A549 (cell line): ENCODE measurements at regions not wholly inside any gene's neighbourhood (a gene's known extent, or its start where the extent isn't known, plus 50 kb on each side); places are given as distances from the start of the nearest gene placed in this dataset.

Experiments used
- ATAC-seq, 2 experiments: fragments of 200-7000 bp in 1 of 2; fragments of >200 bp in 1 of 2; cut with Nextera tagmentation in 1 of 2; cut with Tn5 transposase in 1 of 2; 3 replicates each; pipeline versions ENCODE4 v1.8.0 to v1.9.1; 2018 to 2020; ENCODE audit warnings: mild to moderate bottlenecking in 1 of 2, moderate library complexity in 1 of 2
- CTCF ChIA-PET: fragments of 300-600 bp; sonication (Branson Sonifier 250); formaldehyde crosslinking; extraction: SDS; loops from one replicate; lab custom pipeline; 2021; ENCODE audit warnings: antibody characterized with exemption, inconsistent platforms; lab: Yijun Ruan, JAX
- POLR2A ChIA-PET: fragments of 350-600 bp; formaldehyde crosslinking; extraction: SDS; loops from one replicate; lab custom pipeline; 2021; ENCODE audit warnings: antibody characterized with exemption, inconsistent platforms; lab: Yijun Ruan, JAX
- DNase-seq, 2 experiments: peaks; one replicate each; pipeline versions ENCODE4 v3.0.0 to v3.0.0-alpha.2; 2011 to 2016; ENCODE audit warnings: low read depth in 1 of 2, low spot score in 1 of 2
- FAIRE-seq: peaks from 2 replicates; lab custom pipeline; 2011; peaks lifted over from hg19 to GRCh38; lab: Jason Lieb, UNC
- H3K27ac ChIP-seq, 2 experiments: fragments of >200 bp; sonication (Bioruptor Twin); formaldehyde crosslinking; 3 replicates each; pipeline ENCODE4 v1.5.1; 2016 to 2017
- H3K4me1 ChIP-seq: fragments of >200 bp; sonication (Bioruptor Twin); formaldehyde crosslinking; 3 replicates; pipeline ENCODE4 v1.6.1; 2016
- H3K4me2 ChIP-seq: fragments of >200 bp; sonication (Bioruptor Twin); formaldehyde crosslinking; 3 replicates; pipeline ENCODE4 v1.6.1; 2016
- H3K4me3 ChIP-seq: fragments of >200 bp; sonication (Bioruptor Twin); formaldehyde crosslinking; 3 replicates; pipeline ENCODE4 v1.5.1; 2016
- H3K9me3 ChIP-seq: fragments of >200 bp; sonication (Bioruptor Twin); formaldehyde crosslinking; 3 replicates; pipeline ENCODE4 v1.6.1; 2016
- BHLHE40 ChIP-seq: IDR thresholded peaks from 2 replicates; pipeline ENCODE4 v1.6.1; 2012; ENCODE audit warnings: low read depth, low read length, inconsistent platforms
- CBX2 ChIP-seq: fragments of 200-600 bp; sonication (generic); IDR thresholded peaks from 2 replicates; pipeline ENCODE4 v1.6.1; 2016; ENCODE audit warnings: low read depth, mild to moderate bottlenecking, borderline replicate concordance
- CBX8 ChIP-seq: fragments of 200-600 bp; sonication (generic); IDR thresholded peaks from 2 replicates; pipeline ENCODE4 v1.6.1; 2016
- CEBPB ChIP-seq, 2 experiments: fragments of >200 bp in 1 of 2; sonication (Bioruptor Twin) in 1 of 2; formaldehyde crosslinking in 1 of 2; IDR thresholded peaks; 2 replicates each; pipeline ENCODE4 v1.6.1; 2012 to 2016
- CHD4 ChIP-seq: fragments of 200-600 bp; sonication (generic); IDR thresholded peaks from 2 replicates; pipeline ENCODE4 v1.6.1; 2016; ENCODE audit warnings: antibody characterized with exemption, mild to moderate bottlenecking, borderline replicate concordance
- E2F6 ChIP-seq: IDR thresholded peaks from 2 replicates; pipeline ENCODE4 v1.6.1; 2012; ENCODE audit warnings: low read depth, borderline replicate concordance
- EHMT2 ChIP-seq: fragments of 200-600 bp; sonication (generic); IDR thresholded peaks from 2 replicates; pipeline ENCODE4 v1.6.1; 2016; ENCODE audit warnings: antibody characterized with exemption, low read depth, mild to moderate bottlenecking, moderate library complexity
- ESRRA ChIP-seq: fragments of 150-350 bp; IDR thresholded peaks from 2 replicates; pipeline ENCODE4 v1.6.1; 2014; ENCODE audit warnings: mild to moderate bottlenecking, low read length, borderline replicate concordance
- FOSB ChIP-seq: fragments of 250-450 bp; sonication (Bioruptor Pico); IDR thresholded peaks from 2 replicates; pipeline ENCODE4 v1.5.0; 2020; ENCODE audit warnings: mild to moderate bottlenecking, moderate library complexity
- FOSL2 ChIP-seq, 2 experiments: fragments of 450-650 bp in 1 of 2; fragments of >200 bp in 1 of 2; sonication (Bioruptor Twin) in 1 of 2; formaldehyde crosslinking; IDR thresholded peaks; 2 replicates each; pipeline versions ENCODE4 v1.5.0 to v1.6.1; 2016 to 2020; ENCODE audit warnings: mild to moderate bottlenecking in 1 of 2, moderate library complexity in 1 of 2
- HDAC2 ChIP-seq: fragments of 200-600 bp; sonication (generic); IDR thresholded peaks from 2 replicates; pipeline ENCODE4 v1.6.1; 2016
- JUNB ChIP-seq: fragments of >200 bp; sonication (Bioruptor Twin); formaldehyde crosslinking; IDR thresholded peaks from 2 replicates; pipeline ENCODE4 v1.6.1; 2016
- KDM1A ChIP-seq: fragments of 200-600 bp; sonication (generic); IDR thresholded peaks from 2 replicates; pipeline ENCODE4 v1.6.1; 2016; ENCODE audit warnings: low read depth, mild to moderate bottlenecking
- KDM5A ChIP-seq: fragments of 200-600 bp; sonication (generic); IDR thresholded peaks from 2 replicates; pipeline ENCODE4 v1.6.1; 2016; ENCODE audit warnings: antibody characterized with exemption, mild to moderate bottlenecking
- MAX ChIP-seq: IDR thresholded peaks from 2 replicates; pipeline ENCODE4 v1.6.1; 2012
- MYC ChIP-seq: IDR thresholded peaks from 2 replicates; pipeline ENCODE4 v1.6.1; 2012; ENCODE audit warnings: mild to moderate bottlenecking, inconsistent platforms, low read length, improper control_type of control experiment, borderline replicate concordance
- NR3C1 ChIP-seq: fragments of >200 bp; sonication (Bioruptor Twin); formaldehyde crosslinking; IDR thresholded peaks from 3 replicates; pipeline ENCODE4 v1.6.1; 2017
- PHF8 ChIP-seq: fragments of 200-600 bp; sonication (generic); IDR thresholded peaks from 2 replicates; pipeline ENCODE4 v1.6.1; 2016; ENCODE audit warnings: low read depth, mild to moderate bottlenecking, antibody characterized with exemption, moderate library complexity, borderline replicate concordance
- POLR2A ChIP-seq: IDR thresholded peaks from 2 replicates; pipeline ENCODE4 v1.6.1; 2012; ENCODE audit warnings: mild to moderate bottlenecking, low read length
- RAD21 ChIP-seq, 2 experiments: fragments of >200 bp in 1 of 2; sonication (Bioruptor Twin) in 1 of 2; formaldehyde crosslinking in 1 of 2; IDR thresholded peaks in 1 of 2; conservative IDR thresholded peaks in 1 of 2; 2 replicates in 1 of 2; 3 replicates in 1 of 2; pipeline ENCODE4 v1.6.1; 2012 to 2018; ENCODE audit warnings: inconsistent platforms in 1 of 2
- RNF2 ChIP-seq: fragments of 200-600 bp; sonication (generic); IDR thresholded peaks from 2 replicates; pipeline ENCODE4 v1.6.1; 2016; ENCODE audit warnings: low read depth, mild to moderate bottlenecking, antibody characterized with exemption, moderate library complexity, borderline replicate concordance
- SREBF2 ChIP-seq: fragments of 450-650 bp; IDR thresholded peaks from 2 replicates; pipeline ENCODE4 v1.6.1; 2014; ENCODE audit warnings: mild to moderate bottlenecking, moderate library complexity
- ZFP36 ChIP-seq: fragments of 450-650 bp; IDR thresholded peaks from 2 replicates; pipeline ENCODE4 v1.6.1; 2014; ENCODE audit warnings: borderline replicate concordance; ENCODE audit not compliant: partially characterized antibody
- ZSCAN20 ChIP-seq: fragments of 250-450 bp; sonication (Bioruptor Pico); IDR thresholded peaks from 2 replicates; pipeline ENCODE4 v1.8.0; 2022; ENCODE audit warnings: mild to moderate bottlenecking, moderate library complexity
- WGBS: methylation state at CpG from one replicate; pipeline ENCODE4 v1.1.6; 2017; ENCODE audit errors: missing lambda C conversion rate; 5-methylcytosine and 5-hydroxymethylcytosine counted together
- TF ChIP-seq, protein P1 (sequence below): fragments of 250-450 bp; sonication (Bioruptor Pico); IDR thresholded peaks from 2 replicates; pipeline ENCODE4 v1.5.0; 2021; ENCODE audit warnings: mild to moderate bottlenecking, moderate library complexity, borderline replicate concordance

DNA sequence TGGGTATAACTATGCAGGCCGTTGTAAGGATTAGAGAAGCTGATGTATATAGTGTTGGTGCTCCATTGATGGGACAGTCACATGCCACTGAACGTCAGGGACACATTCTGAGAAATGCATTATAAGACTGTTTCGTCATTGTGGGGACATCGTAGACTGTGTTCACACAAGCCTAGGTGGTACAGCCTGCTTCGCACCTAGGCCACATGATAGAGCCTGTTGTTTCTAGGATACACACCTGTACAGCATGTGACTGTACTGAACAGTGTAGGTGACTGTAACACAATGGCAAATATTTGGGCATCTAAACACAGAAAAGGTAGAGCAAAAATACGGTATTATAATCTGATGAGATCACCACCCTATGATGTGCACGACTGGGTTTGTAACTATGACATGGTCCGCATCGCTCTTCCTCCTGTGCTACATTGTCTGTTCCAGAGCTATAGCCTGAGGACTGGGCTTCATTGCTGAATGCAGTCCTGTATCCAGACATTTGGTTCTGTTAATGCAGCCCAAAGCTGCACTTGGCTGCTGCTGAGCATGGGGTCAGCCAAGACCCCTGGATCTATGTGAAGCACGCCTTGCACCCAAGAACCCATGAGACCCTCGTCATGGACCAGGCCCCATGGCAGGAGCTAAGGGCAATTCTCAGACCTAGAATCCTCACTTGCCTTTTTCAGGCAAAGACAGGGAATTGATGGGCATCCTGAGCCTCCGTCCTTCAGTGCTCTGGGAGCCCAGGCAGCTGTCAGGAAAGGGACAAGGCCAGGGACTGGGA lies 51.1 kb upstream of the THY1 start:
- Histone ChIP-seq H3K4me3 (no peak overlapping the region), H3K4me2 (no peak overlapping the region), H3K27ac (no peak overlapping the region), H3K9me3 (no peaks in the 10 kb centered on the region), H3K4me1 (0 out of 3 replicates have a peak, but pooled peaks cover 3% of the 10 kb centered on the region)
- FAIRE-seq (no peak), DNase-seq (no peak), ATAC-seq (peak; percentile 13 to 45; a peak in 3 of 6 replicates)
- ChIA-PET CTCF (interaction anchor here (0.5 to 4.8 kb wide), 46 partner anchors 9 to 635 kb away, joined by 3 to 70 read pairs (median 5); partner anchors contain the start of genes C1QTNF5, MFRP, THY1 and USP2), POLR2A (interaction anchor here (0.6 to 1.5 kb wide), 2 partner anchors 93 to 389 kb away, joined by 4 read pairs; partner anchors contain the start of gene USP2)
- WGBS, result 62% methylated on average over 11 of the region's 12 CpGs
- TF ChIP-seq FOSB (CRISPR knock-in tag), result no peak
- TF ChIP-seq, protein P1, sequence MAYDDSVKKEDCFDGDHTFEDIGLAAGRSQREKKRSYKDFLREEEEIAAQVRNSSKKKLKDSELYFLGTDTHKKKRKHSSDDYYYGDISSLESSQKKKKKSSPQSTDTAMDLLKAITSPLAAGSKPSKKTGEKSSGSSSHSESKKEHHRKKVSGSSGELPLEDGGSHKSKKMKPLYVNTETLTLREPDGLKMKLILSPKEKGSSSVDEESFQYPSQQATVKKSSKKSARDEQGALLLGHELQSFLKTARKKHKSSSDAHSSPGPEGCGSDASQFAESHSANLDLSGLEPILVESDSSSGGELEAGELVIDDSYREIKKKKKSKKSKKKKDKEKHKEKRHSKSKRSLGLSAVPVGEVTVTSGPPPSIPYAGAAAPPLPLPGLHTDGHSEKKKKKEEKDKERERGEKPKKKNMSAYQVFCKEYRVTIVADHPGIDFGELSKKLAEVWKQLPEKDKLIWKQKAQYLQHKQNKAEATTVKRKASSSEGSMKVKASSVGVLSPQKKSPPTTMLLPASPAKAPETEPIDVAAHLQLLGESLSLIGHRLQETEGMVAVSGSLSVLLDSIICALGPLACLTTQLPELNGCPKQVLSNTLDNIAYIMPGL (CRISPR knock-in tag), result no peak
- no peak for TF ChIP-seq MYC
- TF ChIP-seq HDAC2, result no peak
- no peak for TF ChIP-seq BHLHE40
- TF ChIP-seq ZSCAN20 (CRISPR knock-in tag), result no peak
- no peak for TF ChIP-seq FOSL2 (IDR thresholded peaks at IDR 0.05)
- TF ChIP-seq FOSL2 (CRISPR knock-in tag; IDR thresholded peaks at IDR 0.05), result no peak
- no peak for TF ChIP-seq KDM1A
- no peak for TF ChIP-seq RNF2
- no peak for TF ChIP-seq CBX8
- TF ChIP-seq RAD21 (conservative IDR thresholded peaks at IDR 0.05 in 1 of 2, IDR thresholded peaks at IDR 0.05 in 1 of 2), result no peak
- no peak for TF ChIP-seq EHMT2

DNA sequence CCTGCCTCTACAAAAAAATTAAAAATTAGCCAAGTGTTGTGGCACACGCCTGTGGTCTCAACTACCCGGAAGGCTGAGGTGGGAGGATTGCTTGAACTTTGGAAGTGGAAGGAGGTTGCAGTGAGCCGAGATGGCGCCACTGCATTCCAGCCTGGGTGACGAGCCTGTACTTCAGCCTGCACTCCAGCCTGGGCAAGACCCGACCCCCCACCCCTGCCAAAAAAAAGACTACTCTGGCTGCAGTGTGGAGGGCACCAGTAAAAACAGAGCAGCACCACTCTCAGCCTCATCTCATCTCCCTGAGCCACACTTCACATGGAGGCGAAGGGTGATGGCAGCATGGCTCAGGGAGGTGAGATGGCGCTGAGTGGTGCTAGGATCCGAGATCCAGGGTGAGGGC lies 50.3 kb upstream of the THY1 start:
- no peak overlapping the region for H3K27ac ChIP-seq
- no peak for DNase-seq
- FAIRE-seq, result no peak
- ATAC-seq, result no peak
- no peak overlapping the region for H3K4me3 ChIP-seq
- H3K4me2 ChIP-seq, result no peak overlapping the region
- 0 out of 3 replicates have a peak, but pooled peaks cover 3% of the 10 kb centered on the region for H3K4me1 ChIP-seq
- ChIA-PET POLR2A (no interaction called here), CTCF (interaction anchor here (2.5 kb wide), 1 partner anchor 91 kb away, joined by 34 read pairs; the partner anchor contains the start of gene USP2)
- WGBS, result 70% methylated on average over 9 of the region's 9 CpGs
- no peak for TF ChIP-seq JUNB
- TF ChIP-seq BHLHE40, result no peak
- TF ChIP-seq SREBF2, result no peak
- no peak for TF ChIP-seq CEBPB (IDR thresholded peaks at IDR 0.05)
- no peak for TF ChIP-seq KDM5A
- no peak for TF ChIP-seq E2F6
- no peak for TF ChIP-seq MYC
- no peak for TF ChIP-seq MAX
- no peak for TF ChIP-seq NR3C1
- no peak for TF ChIP-seq POLR2A
- TF ChIP-seq ESRRA, result no peak
- TF ChIP-seq ZFP36, result no peak
- TF ChIP-seq PHF8, result no peak
- no peak for TF ChIP-seq CBX2
- no peak for TF ChIP-seq CHD4
- H3K9me3 ChIP-seq, result no peaks in the 10 kb centered on the region
